GM23338 (cell line): ENCODE measurements at regions not wholly inside any gene's neighbourhood (a gene's known extent, or its start where the extent isn't known, plus 50 kb on each side); places are given as distances from the start of the nearest gene placed in this dataset.

ENCODE experiments used
- ATAC-seq: fragments of 200-7000 bp; cut with Tn5 transposase; 3 replicates; pipeline ENCODE4 v1.9.1; 2020
- DNase-seq: peaks from one replicate; pipeline ENCODE4 v3.0.0-alpha.2; 2015; ENCODE audit warnings: low spot score
- H2AFZ ChIP-seq: fragments of 200-600 bp; sonication (generic); 2 replicates; pipeline ENCODE4 v1.8.0; 2016; ENCODE audit warnings: antibody characterized with exemption, mild to moderate bottlenecking, moderate library complexity
- H3F3A ChIP-seq: fragments of 200-600 bp; sonication (generic); replicated peaks from 2 replicates; pipeline ENCODE4 v1.8.0; 2017; ENCODE audit warnings: antibody characterized with exemption, mixed run types, low read depth
- H3K27ac ChIP-seq: fragments of 200-600 bp; sonication (generic); 2 replicates; pipeline ENCODE4 v1.6.1; 2016; ENCODE audit warnings: low read depth
- H3K27me3 ChIP-seq: fragments of 200-600 bp; sonication (generic); 2 replicates; pipeline ENCODE4 v1.8.0; 2016; ENCODE audit warnings: mild to moderate bottlenecking, mixed run types, moderate library complexity; ENCODE audit not compliant: insufficient read depth
- H3K36me3 ChIP-seq: fragments of 200-600 bp; sonication (generic); 2 replicates; pipeline ENCODE4 v1.8.0; 2016; ENCODE audit warnings: mild to moderate bottlenecking; ENCODE audit not compliant: insufficient read depth
- H3K4me1 ChIP-seq: fragments of 200-600 bp; sonication (generic); 2 replicates; pipeline ENCODE4 v1.8.0; 2016; ENCODE audit warnings: mild to moderate bottlenecking, moderate library complexity; ENCODE audit not compliant: insufficient read depth
- H3K4me2 ChIP-seq: fragments of 200-600 bp; sonication (generic); 2 replicates; pipeline ENCODE4 v1.7.1; 2017; ENCODE audit warnings: mixed run types
- H3K4me3 ChIP-seq: fragments of 200-600 bp; sonication (generic); 2 replicates; pipeline ENCODE4 v1.6.1; 2016; ENCODE audit warnings: mixed run types
- H3K79me2 ChIP-seq: fragments of 200-600 bp; sonication (generic); replicated peaks from 2 replicates; pipeline ENCODE4 v1.8.0; 2017; ENCODE audit warnings: mild to moderate bottlenecking; ENCODE audit not compliant: insufficient read depth
- H3K9me2 ChIP-seq: fragments of 200-600 bp; sonication (generic); 2 replicates; pipeline ENCODE4 v1.8.0; 2017; ENCODE audit not compliant: insufficient read depth
- H4K20me1 ChIP-seq: fragments of 200-600 bp; sonication (generic); replicated peaks from 2 replicates; pipeline ENCODE4 v1.8.0; 2017; ENCODE audit warnings: mild to moderate bottlenecking; ENCODE audit not compliant: insufficient read depth
- H3K27ac Mint-ChIP-seq: 2 replicates; pipeline ENCODE4 v1.8.0; 2020; ENCODE audit warnings: inconsistent platforms, mild to moderate bottlenecking, moderate library complexity, mixed read lengths
- H3K27me3 Mint-ChIP-seq: 3 replicates; pipeline ENCODE4 v1.8.0; 2022; ENCODE audit warnings: low read depth, mild to moderate bottlenecking, moderate library complexity, mixed read lengths, inconsistent platforms; ENCODE audit not compliant: insufficient read depth, poor library complexity
- H3K36me3 Mint-ChIP-seq: 3 replicates; pipeline ENCODE4 v1.8.0; 2021; ENCODE audit warnings: low read depth, mild to moderate bottlenecking, inconsistent platforms, moderate library complexity, mixed read lengths
- H3K4me1 Mint-ChIP-seq: 3 replicates; pipeline ENCODE4 v1.8.0; 2020; ENCODE audit warnings: mild to moderate bottlenecking, inconsistent platforms, mixed read lengths
- H3K4me3 Mint-ChIP-seq: 3 replicates; pipeline ENCODE4 v1.8.0; 2021; ENCODE audit warnings: moderate library complexity, mild to moderate bottlenecking, inconsistent platforms, mixed read lengths
- H3K9me3 Mint-ChIP-seq: 3 replicates; pipeline ENCODE4 v1.8.0; 2020; ENCODE audit warnings: moderate library complexity, mild to moderate bottlenecking, inconsistent platforms, mixed read lengths
- EZH2 ChIP-seq: fragments of 200-600 bp; sonication (generic); IDR thresholded peaks from one replicate; pipeline ENCODE4 v1.8.0; 2017; ENCODE audit warnings: antibody characterized with exemption, mild to moderate bottlenecking, low read depth; ENCODE audit not compliant: unreplicated experiment
- EZH2phosphoT487 ChIP-seq: fragments of 200-600 bp; sonication (generic); IDR thresholded peaks from one replicate; pipeline ENCODE4 v1.8.1; 2018; ENCODE audit warnings: antibody characterized with exemption; ENCODE audit not compliant: unreplicated experiment
- JUNB ChIP-seq: IDR thresholded peaks from one replicate; pipeline ENCODE4 v1.6.1; 2016; ENCODE audit warnings: antibody characterized with exemption; ENCODE audit not compliant: unreplicated experiment
- STAT1 ChIP-seq: IDR thresholded peaks from one replicate; pipeline ENCODE4 v1.6.1; 2016; ENCODE audit warnings: antibody characterized with exemption; ENCODE audit not compliant: unreplicated experiment
- TF ChIP-seq, protein P1 (sequence below): IDR thresholded peaks from one replicate; pipeline ENCODE4 v1.6.1; 2018; ENCODE audit warnings: antibody characterized with exemption; ENCODE audit not compliant: unreplicated experiment
- TF ChIP-seq, protein P2 (sequence below), 2 experiments: fragments of 200-600 bp in 1 of 2; sonication (generic) in 1 of 2; conservative IDR thresholded peaks; 2 replicates each; pipeline versions ENCODE4 v1.5.1 to v1.6.1; 2016 to 2017; ENCODE audit warnings: antibody characterized with exemption in 2 of 2, low read depth in 2 of 2, mild to moderate bottlenecking in 2 of 2, moderate library complexity in 1 of 2

DNA sequence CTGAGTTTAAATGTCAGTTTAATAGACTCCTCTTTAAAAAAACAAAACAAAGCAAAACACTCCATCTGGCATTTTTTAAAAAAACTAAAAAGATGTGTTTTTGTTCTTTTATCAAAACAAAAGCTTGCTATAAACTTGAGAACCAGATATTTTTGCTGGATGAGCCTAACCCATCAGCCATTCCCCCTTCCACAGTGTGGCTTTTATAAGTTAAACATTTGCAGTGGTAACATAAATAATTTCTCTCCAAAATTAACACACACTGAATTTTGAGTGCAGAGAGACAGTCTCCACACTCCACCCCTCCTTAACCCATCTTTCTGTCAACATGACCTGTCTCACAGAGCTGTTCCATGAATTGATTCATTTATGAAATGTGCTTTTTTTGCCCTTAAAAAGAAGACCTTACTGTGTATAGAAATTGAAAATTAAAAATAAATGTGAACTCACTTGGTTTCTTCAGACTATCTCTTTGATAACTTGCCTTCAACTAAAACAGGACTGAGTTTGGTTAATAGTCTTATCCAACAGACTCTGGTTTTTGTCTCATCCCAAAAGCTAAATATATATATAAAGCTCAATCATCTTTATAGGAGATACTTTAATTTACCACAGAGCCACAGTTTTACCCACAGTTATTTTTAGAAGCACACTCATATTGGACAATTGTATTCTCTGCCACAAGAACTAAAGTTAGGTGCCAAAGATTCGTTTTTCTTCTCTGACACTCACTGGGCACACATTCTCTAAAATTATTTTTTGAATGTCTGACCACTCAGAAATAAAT lies 64.8 kb upstream of the STK39 start:
- peaks cover 1% of the 10 kb centered on the region for H3K27me3 Mint-ChIP-seq
- H3K4me1 Mint-ChIP-seq, result peaks cover 3% of the 10 kb centered on the region; the same call in 1 of the 3 replicates
- H3K9me3 Mint-ChIP-seq, result peaks cover 7% of the 10 kb centered on the region; the same call in 1 of the 3 replicates
- no peaks in the 10 kb centered on the region for H3K79me2 ChIP-seq
- H3K36me3 ChIP-seq, result no peaks in the 10 kb centered on the region
- no peak overlapping the region for H3K27ac Mint-ChIP-seq
- H3K9me2 ChIP-seq, result 0 out of 2 replicates have a peak, but pooled peaks cover 8% of the 10 kb centered on the region
- no peak overlapping the region for H2AFZ ChIP-seq
- H3K4me3 ChIP-seq, result no peak overlapping the region
- H3K27me3 ChIP-seq, result no peaks in the 10 kb centered on the region
- H3K4me1 ChIP-seq, result no peaks in the 10 kb centered on the region
- no peaks in the 10 kb centered on the region for H3K36me3 Mint-ChIP-seq
- ATAC-seq (no peak), DNase-seq (no peak)
- no peak overlapping the region for H3K4me3 Mint-ChIP-seq
- H4K20me1 ChIP-seq, result no peaks in the 10 kb centered on the region
- H3F3A ChIP-seq, result no peaks in the 10 kb centered on the region
- no peak overlapping the region for H3K27ac ChIP-seq
- no peak for TF ChIP-seq STAT1
- TF ChIP-seq EZH2, result no peak
- TF ChIP-seq, protein P1, sequence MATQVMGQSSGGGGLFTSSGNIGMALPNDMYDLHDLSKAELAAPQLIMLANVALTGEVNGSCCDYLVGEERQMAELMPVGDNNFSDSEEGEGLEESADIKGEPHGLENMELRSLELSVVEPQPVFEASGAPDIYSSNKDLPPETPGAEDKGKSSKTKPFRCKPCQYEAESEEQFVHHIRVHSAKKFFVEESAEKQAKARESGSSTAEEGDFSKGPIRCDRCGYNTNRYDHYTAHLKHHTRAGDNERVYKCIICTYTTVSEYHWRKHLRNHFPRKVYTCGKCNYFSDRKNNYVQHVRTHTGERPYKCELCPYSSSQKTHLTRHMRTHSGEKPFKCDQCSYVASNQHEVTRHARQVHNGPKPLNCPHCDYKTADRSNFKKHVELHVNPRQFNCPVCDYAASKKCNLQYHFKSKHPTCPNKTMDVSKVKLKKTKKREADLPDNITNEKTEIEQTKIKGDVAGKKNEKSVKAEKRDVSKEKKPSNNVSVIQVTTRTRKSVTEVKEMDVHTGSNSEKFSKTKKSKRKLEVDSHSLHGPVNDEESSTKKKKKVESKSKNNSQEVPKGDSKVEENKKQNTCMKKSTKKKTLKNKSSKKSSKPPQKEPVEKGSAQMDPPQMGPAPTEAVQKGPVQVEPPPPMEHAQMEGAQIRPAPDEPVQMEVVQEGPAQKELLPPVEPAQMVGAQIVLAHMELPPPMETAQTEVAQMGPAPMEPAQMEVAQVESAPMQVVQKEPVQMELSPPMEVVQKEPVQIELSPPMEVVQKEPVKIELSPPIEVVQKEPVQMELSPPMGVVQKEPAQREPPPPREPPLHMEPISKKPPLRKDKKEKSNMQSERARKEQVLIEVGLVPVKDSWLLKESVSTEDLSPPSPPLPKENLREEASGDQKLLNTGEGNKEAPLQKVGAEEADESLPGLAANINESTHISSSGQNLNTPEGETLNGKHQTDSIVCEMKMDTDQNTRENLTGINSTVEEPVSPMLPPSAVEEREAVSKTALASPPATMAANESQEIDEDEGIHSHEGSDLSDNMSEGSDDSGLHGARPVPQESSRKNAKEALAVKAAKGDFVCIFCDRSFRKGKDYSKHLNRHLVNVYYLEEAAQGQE, result no peak
- TF ChIP-seq EZH2phosphoT487, result no peak
- no peak overlapping the region for H3K4me2 ChIP-seq

DNA sequence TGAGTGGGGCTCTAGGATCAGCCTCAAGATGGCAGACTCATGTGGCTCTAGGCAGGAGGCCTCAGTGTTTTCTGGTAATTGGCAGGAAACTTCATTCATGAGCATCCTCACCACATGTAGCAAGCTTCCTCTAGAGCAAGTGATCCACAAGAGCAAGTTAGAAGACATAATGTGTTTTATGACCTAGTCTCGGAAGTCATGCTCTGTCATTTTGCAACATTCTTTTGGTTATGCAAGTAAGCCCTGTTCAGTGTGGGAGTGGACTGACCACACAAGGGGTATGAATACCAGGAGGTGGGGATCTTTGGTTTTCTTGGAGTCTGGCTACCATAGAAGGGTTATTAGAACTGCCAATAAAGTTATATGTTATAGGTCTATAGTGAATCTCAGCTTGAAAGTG lies 66.8 kb upstream of the STK39 start:
- no peak overlapping the region for H3K4me3 ChIP-seq
- no peaks in the 10 kb centered on the region for H3K9me3 Mint-ChIP-seq
- H3K27me3 ChIP-seq, result no peaks in the 10 kb centered on the region
- H3K4me1 ChIP-seq, result no peaks in the 10 kb centered on the region
- no peaks in the 10 kb centered on the region for H3K79me2 ChIP-seq
- ATAC-seq (no peak), DNase-seq (no peak)
- H3F3A ChIP-seq, result no peaks in the 10 kb centered on the region
- no peak overlapping the region for H3K27ac Mint-ChIP-seq
- H3K4me1 Mint-ChIP-seq, result peaks cover 3% of the 10 kb centered on the region; the same call in 1 of the 3 replicates
- H3K27me3 Mint-ChIP-seq, result peaks cover 1% of the 10 kb centered on the region
- no peaks in the 10 kb centered on the region for H3K36me3 Mint-ChIP-seq
- no peak for TF ChIP-seq JUNB
- TF ChIP-seq, protein P2, sequence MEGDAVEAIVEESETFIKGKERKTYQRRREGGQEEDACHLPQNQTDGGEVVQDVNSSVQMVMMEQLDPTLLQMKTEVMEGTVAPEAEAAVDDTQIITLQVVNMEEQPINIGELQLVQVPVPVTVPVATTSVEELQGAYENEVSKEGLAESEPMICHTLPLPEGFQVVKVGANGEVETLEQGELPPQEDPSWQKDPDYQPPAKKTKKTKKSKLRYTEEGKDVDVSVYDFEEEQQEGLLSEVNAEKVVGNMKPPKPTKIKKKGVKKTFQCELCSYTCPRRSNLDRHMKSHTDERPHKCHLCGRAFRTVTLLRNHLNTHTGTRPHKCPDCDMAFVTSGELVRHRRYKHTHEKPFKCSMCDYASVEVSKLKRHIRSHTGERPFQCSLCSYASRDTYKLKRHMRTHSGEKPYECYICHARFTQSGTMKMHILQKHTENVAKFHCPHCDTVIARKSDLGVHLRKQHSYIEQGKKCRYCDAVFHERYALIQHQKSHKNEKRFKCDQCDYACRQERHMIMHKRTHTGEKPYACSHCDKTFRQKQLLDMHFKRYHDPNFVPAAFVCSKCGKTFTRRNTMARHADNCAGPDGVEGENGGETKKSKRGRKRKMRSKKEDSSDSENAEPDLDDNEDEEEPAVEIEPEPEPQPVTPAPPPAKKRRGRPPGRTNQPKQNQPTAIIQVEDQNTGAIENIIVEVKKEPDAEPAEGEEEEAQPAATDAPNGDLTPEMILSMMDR (conservative IDR thresholded peaks at IDR 0.05; ENCODE audit: low read depth in 2 of 2), result no peak
- H4K20me1 ChIP-seq, result no peaks in the 10 kb centered on the region
- 0 out of 2 replicates have a peak, but pooled peaks cover 8% of the 10 kb centered on the region for H3K9me2 ChIP-seq
- H2AFZ ChIP-seq, result no peak overlapping the region
- no peaks in the 10 kb centered on the region for H3K36me3 ChIP-seq
- H3K27ac ChIP-seq, result no peak overlapping the region
- H3K4me3 Mint-ChIP-seq, result no peak overlapping the region
- no peak overlapping the region for H3K4me2 ChIP-seq
